Loucy (cell line): ENCODE measurements at regions not wholly inside any gene's neighbourhood (a gene's known extent, or its start where the extent isn't known, plus 50 kb on each side); places are given as distances from the start of the nearest gene placed in this dataset.

Experiments
- CTCF ChIP-seq: fragments of 200-600 bp; sonication (generic); conservative IDR thresholded peaks from 2 replicates; pipeline ENCODE4 v1.5.1; 2014; ENCODE audit warnings: mild to moderate bottlenecking, antibody characterized with exemption, low read length
- EZH2phosphoT487 ChIP-seq: fragments of 200-600 bp; IDR thresholded peaks from 2 replicates; pipeline ENCODE4 v1.6.1; 2018; ENCODE audit warnings: antibody characterized with exemption, mild to moderate bottlenecking, moderate library complexity, borderline replicate concordance

- TF ChIP-seq CTCF, result no peak
- TF ChIP-seq EZH2phosphoT487, result no peak
Measured at GRCh38 chr2:12665334-12665733, 51.4 kb upstream of the TRIB2 start.
